Parathyroid adenoma (tissue), 2 donors: ENCODE measurements at regions not wholly inside any gene's neighbourhood (a gene's known extent, or its start where the extent isn't known, plus 50 kb on each side); places are given as distances from the start of the nearest gene placed in this dataset.
A peak's percentile ranks its signal among the peaks of the same experiment; 100 is the strongest.

Experiments
- H2AFZ ChIP-seq: fragments of 300-600 bp; sonication (generic); one replicate; pipeline ENCODE4 v1.7.0; 2017; ENCODE audit warnings: antibody characterized with exemption, mild to moderate bottlenecking
- H3K27ac ChIP-seq: fragments of 300-600 bp; sonication (generic); one replicate; pipeline ENCODE4 v1.7.0; 2017
- H3K27me3 ChIP-seq: fragments of 300-600 bp; sonication (generic); one replicate; pipeline ENCODE4 v1.7.0; 2017; ENCODE audit warnings: low read length; ENCODE audit not compliant: control insufficient read depth, insufficient read depth
- H3K36me3 ChIP-seq: fragments of 300-600 bp; sonication (generic); one replicate; pipeline ENCODE4 v1.7.0; 2017; ENCODE audit warnings: low read length; ENCODE audit not compliant: control insufficient read depth, insufficient read depth
- H3K4me1 ChIP-seq: fragments of 300-600 bp; sonication (generic); one replicate; pipeline ENCODE4 v1.7.0; 2017; ENCODE audit warnings: control low read depth
- H3K4me2 ChIP-seq: fragments of 300-600 bp; sonication (generic); one replicate; pipeline ENCODE4 v1.7.0; 2017; ENCODE audit warnings: low read length
- H3K4me3 ChIP-seq: fragments of 300-600 bp; sonication (generic); one replicate; pipeline ENCODE4 v1.7.0; 2017; ENCODE audit warnings: low read depth, low read length
- H3K79me2 ChIP-seq: fragments of 300-600 bp; sonication (generic); one replicate; pipeline ENCODE4 v1.7.0; 2017; ENCODE audit warnings: control low read depth
- H3K9ac ChIP-seq: fragments of 300-600 bp; sonication (generic); one replicate; pipeline ENCODE4 v1.7.0; 2017; ENCODE audit warnings: mild to moderate bottlenecking
- H3K9me3 ChIP-seq: fragments of 300-600 bp; sonication (generic); one replicate; pipeline ENCODE4 v1.7.0; 2017; ENCODE audit warnings: low read length; ENCODE audit not compliant: control insufficient read depth
- CTCF ChIP-seq: fragments of 300-600 bp; sonication (generic); IDR thresholded peaks from one replicate; pipeline ENCODE4 v1.7.0; 2017; ENCODE audit warnings: antibody characterized with exemption, mild to moderate bottlenecking
- donor health status: primary hyperparathyroidism.

GRCh38 chr12:124369055-124369826 is 74.3 kb downstream of the RFLNA start:
- peaks cover 37% of the 10 kb centered on the region for H3K4me1 ChIP-seq

GRCh38 chr12:124368421-124369032 is 73.6 kb downstream of the RFLNA start:
- H3K9ac ChIP-seq, result no peak overlapping the region

More at GRCh38 chr12:124369055-124369826, 74.3 kb downstream of the RFLNA start:
- Histone ChIP-seq H3K4me2 (peak overlapping the region; percentile 54), H3K79me2 (peaks cover 3% of the 10 kb centered on the region), H2AFZ (peak overlapping the region; percentile 66), H3K36me3 (no peaks in the 10 kb centered on the region), H3K4me3 (peak overlapping the region; percentile 12), H3K9ac (no peak overlapping the region), H3K9me3 (no peaks in the 10 kb centered on the region), H3K27me3 (no peaks in the 10 kb centered on the region), H3K27ac (peak overlapping the region; percentile 89)
- TF ChIP-seq CTCF, result peak; percentile 46

GRCh38 chr12:124365726-124366430 is 71.0 kb downstream of the RFLNA start:
- peak overlapping the region; percentile 27 for H3K27ac ChIP-seq
- H3K9me3 ChIP-seq, result no peaks in the 10 kb centered on the region
- no peak overlapping the region for H3K4me3 ChIP-seq
- no peak overlapping the region for H2AFZ ChIP-seq
- no peaks in the 10 kb centered on the region for H3K27me3 ChIP-seq
- no peak overlapping the region for H3K4me2 ChIP-seq
- peaks cover 43% of the 10 kb centered on the region for H3K4me1 ChIP-seq
- no peak overlapping the region for H3K9ac ChIP-seq
- no peaks in the 10 kb centered on the region for H3K36me3 ChIP-seq
- no peak for TF ChIP-seq CTCF
- peaks cover 12% of the 10 kb centered on the region for H3K79me2 ChIP-seq

More at GRCh38 chr12:124368421-124369032, 73.6 kb downstream of the RFLNA start:
- H3K36me3 ChIP-seq, result no peaks in the 10 kb centered on the region
- peak overlapping the region; percentile 54 for H3K4me2 ChIP-seq
- H2AFZ ChIP-seq, result no peak overlapping the region
- peaks cover 40% of the 10 kb centered on the region for H3K4me1 ChIP-seq
- no peak overlapping the region for H3K4me3 ChIP-seq
- H3K79me2 ChIP-seq, result peaks cover 7% of the 10 kb centered on the region
- H3K27ac ChIP-seq, result peak overlapping the region; percentile 89
- no peaks in the 10 kb centered on the region for H3K9me3 ChIP-seq
- no peaks in the 10 kb centered on the region for H3K27me3 ChIP-seq
- no peak for TF ChIP-seq CTCF
